B cell (primary cell): ENCODE measurements at regions not wholly inside any gene's neighbourhood (a gene's known extent, or its start where the extent isn't known, plus 50 kb on each side); places are given as distances from the start of the nearest gene placed in this dataset.

Source experiments
- ATAC-seq: fragments of 200-7000 bp; cut with Tn5 transposase; one replicate; pipeline ENCODE4 v1.10.0; 2021; ENCODE audit warnings: low read depth, mild to moderate bottlenecking, moderate number of reproducible peaks, moderate library complexity
- CTCF ChIA-PET: fragments of 350-600 bp; sonication (Branson Sonifier 250); formaldehyde crosslinking; loops from one replicate; lab custom pipeline; 2021; ENCODE audit warnings: antibody characterized with exemption, inconsistent platforms; lab: Charles Lee
- POLR2A ChIA-PET: fragments of 350-600 bp; sonication (Branson Sonifier 250); formaldehyde crosslinking; loops from one replicate; lab custom pipeline; 2021; ENCODE audit warnings: antibody characterized with exemption; lab: Charles Lee
- DNase-seq: peaks from one replicate; pipeline ENCODE4 v3.0.0; 2013
- H2AFZ ChIP-seq: 2 replicates; pipeline ENCODE4 v1.6.1; 2012; ENCODE audit warnings: mild to moderate bottlenecking, low read depth, low read length; ENCODE audit not compliant: insufficient read depth, poor library complexity, severe bottlenecking
- H3K27ac ChIP-seq, 2 donors: 1 replicate in 1 of 2; 2 replicates in 1 of 2; pipeline ENCODE4 v1.5.1; 2012 to 2013; ENCODE audit warnings: low read length in 2 of 2, mild to moderate bottlenecking in 2 of 2, moderate library complexity in 1 of 2
- H3K27me3 ChIP-seq, 4 experiments: fragments of 200-600 bp in 1 of 4; sonication (generic) in 1 of 4; replicated peaks in 1 of 4; 1 replicate in 2 of 4; 2 replicates in 2 of 4; pipeline versions ENCODE4 v1.6.1 to v1.7.0; 2013 to 2016; ENCODE audit warnings: low read length in 3 of 4, mild to moderate bottlenecking in 2 of 4, mixed read lengths in 1 of 4, moderate library complexity in 1 of 4; ENCODE audit not compliant: insufficient read depth in 4 of 4, control insufficient read depth in 3 of 4; ENCODE audit errors: control extremely low read depth in 1 of 4
- H3K36me3 ChIP-seq, 2 experiments: replicated peaks in 1 of 2; 1 replicate in 1 of 2; 2 replicates in 1 of 2; pipeline versions ENCODE4 v1.6.1 to v1.7.1; 2013; ENCODE audit warnings: low read length in 1 of 2; ENCODE audit not compliant: insufficient read depth in 2 of 2, control insufficient read depth in 1 of 2; ENCODE audit errors: control extremely low read depth in 1 of 2, extremely low read depth in 1 of 2
- H3K4me1 ChIP-seq, 2 donors: fragments of 200-600 bp in 1 of 2; sonication (generic) in 1 of 2; 1 replicate in 1 of 2; 2 replicates in 1 of 2; pipeline versions ENCODE4 v1.5.1 to v1.6.1; 2013 to 2017; ENCODE audit warnings: low read length in 2 of 2; ENCODE audit not compliant: control insufficient read depth in 2 of 2, insufficient read depth in 2 of 2
- H3K4me2 ChIP-seq: replicated peaks from 2 replicates; pipeline ENCODE3; 2012; ENCODE audit warnings: mild to moderate bottlenecking, low read depth, low read length; ENCODE audit not compliant: poor library complexity, severe bottlenecking
- H3K4me3 ChIP-seq, 5 experiments: fragments of 200-600 bp in 1 of 5; sonication (generic) in 1 of 5; 1 replicate in 3 of 5; 2 replicates in 2 of 5; pipeline versions ENCODE4 v1.5.1 to v1.7.0; 2011 to 2016; ENCODE audit warnings: low read length in 4 of 5, mild to moderate bottlenecking in 4 of 5, low read depth in 2 of 5, control low read depth in 1 of 5, moderate library complexity in 1 of 5; ENCODE audit not compliant: insufficient read depth in 1 of 5; ENCODE audit errors: control extremely low read depth in 1 of 5, extremely low read depth in 1 of 5
- H3K79me2 ChIP-seq: fragments of 200-600 bp; sonication (generic); one replicate; pipeline ENCODE4 v1.6.0; 2016; ENCODE audit warnings: low read length; ENCODE audit not compliant: control insufficient read depth, insufficient read depth
- H3K9ac ChIP-seq: fragments of 200-600 bp; sonication (generic); 2 replicates; pipeline ENCODE4 v1.6.1; 2017; ENCODE audit warnings: mild to moderate bottlenecking, low read length, moderate library complexity
- H3K9me3 ChIP-seq, 3 donors: one replicate each; pipeline versions ENCODE4 v1.6.1 to v1.7.1; 2013; ENCODE audit warnings: low read length in 2 of 3; ENCODE audit not compliant: control insufficient read depth in 2 of 3, insufficient read depth in 1 of 3; ENCODE audit errors: control extremely low read depth in 1 of 3
- H4K20me1 ChIP-seq: 2 replicates; pipeline ENCODE4 v1.6.0; 2012; ENCODE audit warnings: mild to moderate bottlenecking, low read length; ENCODE audit not compliant: insufficient read depth, control insufficient read depth, poor library complexity, severe bottlenecking
- H3K27ac Mint-ChIP-seq: one replicate; pipeline ENCODE4 v1.8.0; 2021; ENCODE audit warnings: mixed read lengths
- H3K27me3 Mint-ChIP-seq: one replicate; pipeline ENCODE4 v1.8.0; 2021; ENCODE audit warnings: mixed read lengths
- H3K4me1 Mint-ChIP-seq: one replicate; pipeline ENCODE4 v1.8.0; 2021; ENCODE audit warnings: mixed read lengths
- H3K4me3 Mint-ChIP-seq: one replicate; pipeline ENCODE4 v1.8.0; 2021; ENCODE audit warnings: mixed read lengths
- H3K9me3 Mint-ChIP-seq: one replicate; pipeline ENCODE4 v1.8.0; 2022; ENCODE audit warnings: mixed read lengths; ENCODE audit not compliant: insufficient read depth
- CTCF ChIP-seq: fragments of 200-600 bp; IDR thresholded peaks from one replicate; pipeline ENCODE4 v1.8.0; 2022; ENCODE audit warnings: antibody characterized with exemption, mild to moderate bottlenecking
- EZH2 ChIP-seq: IDR thresholded peaks from 2 replicates; pipeline ENCODE4 v1.6.1; 2012; ENCODE audit warnings: borderline replicate concordance, low read depth, mild to moderate bottlenecking, moderate library complexity, low read length; ENCODE audit not compliant: insufficient read depth, poor library complexity, severe bottlenecking
- WGBS: methylation state at CpG from one replicate; pipeline ENCODE4 v1.1.5; 2013; ENCODE audit warnings: missing lambda C conversion rate; ENCODE audit not compliant: insufficient coverage; 5-methylcytosine and 5-hydroxymethylcytosine counted together
- intact Hi-C: fragments of 100-400 bp; cut with micrococcal nuclease; formaldehyde crosslinking; loops from one replicate; pipeline ENCODE4 v1.10.0; 2022

- H3K79me2 ChIP-seq = no peaks in the 10 kb centered on the region
- Mint-ChIP-seq H3K4me1 (no peaks in the 10 kb centered on the region), H3K27me3 (no peaks in the 10 kb centered on the region), H3K27ac (no peak overlapping the region), H3K9me3 (peaks cover 4% of the 10 kb centered on the region), H3K4me3 (no peak overlapping the region)
- intact Hi-C loops = no loop called here
- H2AFZ ChIP-seq = no peak overlapping the region
- no peak overlapping the region for H3K27ac ChIP-seq
- ATAC-seq = no peak
- 90% methylated on average over 2 of the region's 2 CpGs for WGBS
- H3K4me2 ChIP-seq = no peak overlapping the region
- H3K27me3 ChIP-seq = no peaks in the 10 kb centered on the region
- H3K9ac ChIP-seq = no peak overlapping the region
- POLR2A ChIA-PET = no interaction called here
- H3K9me3 ChIP-seq = no peaks in the 10 kb centered on the region
- CTCF ChIA-PET = no interaction called here
- DNase-seq = no peak
- TF ChIP-seq EZH2 (no peak), CTCF (no peak)
- no peaks in the 10 kb centered on the region for H4K20me1 ChIP-seq
- no peak overlapping the region for H3K4me3 ChIP-seq
- no peaks in the 10 kb centered on the region for H3K36me3 ChIP-seq
- no peaks in the 10 kb centered on the region for H3K4me1 ChIP-seq
These were observed 1032.4 kb upstream of the MIR17HG start for GRCh38 chr13:90315061-90315460.

GRCh38 chr13:90320664-90321063 is 1026.8 kb upstream of the MIR17HG start:
- Histone ChIP-seq H3K4me3 (no peak overlapping the region), H3K79me2 (no peaks in the 10 kb centered on the region), H3K9me3 (no peaks in the 10 kb centered on the region), H3K9ac (no peak overlapping the region), H3K36me3 (no peaks in the 10 kb centered on the region), H3K27ac (no peak overlapping the region), H3K4me2 (no peak overlapping the region), H2AFZ (no peak overlapping the region), H3K4me1 (no peaks in the 10 kb centered on the region), H3K27me3 (no peaks in the 10 kb centered on the region), H4K20me1 (no peaks in the 10 kb centered on the region)
- DNase-seq (no peak), ATAC-seq (no peak)
- intact Hi-C loops = no loop called here
- Mint-ChIP-seq H3K4me1 (no peaks in the 10 kb centered on the region), H3K4me3 (no peak overlapping the region), H3K9me3 (no peaks in the 10 kb centered on the region), H3K27me3 (no peaks in the 10 kb centered on the region), H3K27ac (no peak overlapping the region)
- CTCF ChIA-PET = no interaction called here
- 100% methylated on average over 3 of the region's 4 CpGs for WGBS
- TF ChIP-seq CTCF (no peak), EZH2 (no peak)
- POLR2A ChIA-PET = no interaction called here
